Spleen (tissue), 11 donors: ENCODE measurements at regions not wholly inside any gene's neighbourhood (a gene's known extent, or its start where the extent isn't known, plus 50 kb on each side); places are given as distances from the start of the nearest gene placed in this dataset.

Experiments used
- DNase-seq: peaks from one replicate; pipeline ENCODE4 v3.0.0-alpha.2; 2020
- H3K27ac ChIP-seq, 8 donors: fragments of 200-600 bp; sonication (generic) in 7 of 8; 1 replicate in 4 of 8; 2 replicates in 4 of 8; pipeline versions ENCODE4 v1.5.0 to v1.8.0; 2016 to 2021; ENCODE audit warnings: inconsistent platforms in 4 of 8, mild to moderate bottlenecking in 4 of 8, moderate library complexity in 1 of 8
- H3K27me3 ChIP-seq, 7 donors: fragments of 200-600 bp; sonication (generic) in 6 of 7; replicated peaks in 1 of 7; 1 replicate in 4 of 7; 2 replicates in 3 of 7; pipeline versions ENCODE4 v1.5.0 to v1.8.0; 2016 to 2021; ENCODE audit warnings: inconsistent platforms in 3 of 7, mild to moderate bottlenecking in 1 of 7
- H3K36me3 ChIP-seq, 6 donors: fragments of 200-600 bp; sonication (generic) in 5 of 6; 1 replicate in 4 of 6; 2 replicates in 2 of 6; pipeline versions ENCODE4 v1.5.0 to v1.8.0; 2016 to 2021; ENCODE audit warnings: inconsistent platforms in 2 of 6
- H3K4me1 ChIP-seq, 6 donors: fragments of 200-600 bp; sonication (generic) in 5 of 6; 1 replicate in 3 of 6; 2 replicates in 3 of 6; pipeline versions ENCODE4 v1.5.0 to v1.8.0; 2016 to 2021; ENCODE audit warnings: inconsistent platforms in 3 of 6
- H3K4me3 ChIP-seq, 8 donors: fragments of 200-600 bp; sonication (generic) in 7 of 8; 1 replicate in 4 of 8; 2 replicates in 4 of 8; pipeline versions ENCODE4 v1.5.0 to v1.8.0; 2016 to 2021; ENCODE audit warnings: inconsistent platforms in 4 of 8, mild to moderate bottlenecking in 4 of 8, moderate library complexity in 2 of 8
- H3K9me3 ChIP-seq, 8 donors: fragments of 200-600 bp; sonication (generic) in 7 of 8; 1 replicate in 4 of 8; 2 replicates in 4 of 8; pipeline versions ENCODE4 v1.5.0 to v1.8.0; 2016 to 2021; ENCODE audit warnings: inconsistent platforms in 4 of 8
- POLR2A ChIP-seq, 3 donors: fragments of 450-650 bp; IDR thresholded peaks; one replicate each; pipeline ENCODE4 v1.5.1; 2017; ENCODE audit warnings: antibody characterized with exemption in 3 of 3, mild to moderate bottlenecking in 1 of 3
- POLR2AphosphoS5 ChIP-seq, 3 donors: sonication (generic); formaldehyde crosslinking; IDR thresholded peaks; one replicate each; pipeline ENCODE4 v1.5.1; 2017; ENCODE audit warnings: antibody characterized with exemption in 3 of 3
- WGBS, 5 donors: extraction: QIAGEN DNeasy Blood & Tissue Kit in 3 of 5; methylation state at CpG; one replicate each; pipeline versions ENCODE4 v1.1.5 to v1.1.7; 2013 to 2018; 5-methylcytosine and 5-hydroxymethylcytosine counted together
- intact Hi-C: fragments of 100-400 bp; cut with DNase I; formaldehyde crosslinking; loops from one replicate; pipeline ENCODE4 v1.15.0; 2023; ENCODE audit warnings: low total_unique reads
- TF ChIP-seq, protein P1 (sequence below), 11 experiments: fragments of 200-600 bp in 7 of 11; fragments of 450-650 bp in 4 of 11; sonication (generic) in 4 of 11; IDR thresholded peaks in 8 of 11; conservative IDR thresholded peaks in 3 of 11; 1 replicate in 7 of 11; 2 replicates in 4 of 11; pipeline versions ENCODE4 v1.4.0 to v1.8.0; 2016 to 2021; ENCODE audit warnings: antibody characterized with exemption in 11 of 11, inconsistent platforms in 4 of 11, mild to moderate bottlenecking in 1 of 11
- donor health status: healthy with polysubstance abuse.
- donor health status: DM: no; HTN: no; CAD: no; lungs with moderate emphysema.
- donor health status: DM: no; HTN: no; CAD: no.
- donor health status: Bipolar disorder and iron deficiency.
- donor health status: healthy.
- donor health status: DM: no; HTN: no; CAD: no.
- donor health status: DM: yes; HTN: yes; CAD: no.

DNA sequence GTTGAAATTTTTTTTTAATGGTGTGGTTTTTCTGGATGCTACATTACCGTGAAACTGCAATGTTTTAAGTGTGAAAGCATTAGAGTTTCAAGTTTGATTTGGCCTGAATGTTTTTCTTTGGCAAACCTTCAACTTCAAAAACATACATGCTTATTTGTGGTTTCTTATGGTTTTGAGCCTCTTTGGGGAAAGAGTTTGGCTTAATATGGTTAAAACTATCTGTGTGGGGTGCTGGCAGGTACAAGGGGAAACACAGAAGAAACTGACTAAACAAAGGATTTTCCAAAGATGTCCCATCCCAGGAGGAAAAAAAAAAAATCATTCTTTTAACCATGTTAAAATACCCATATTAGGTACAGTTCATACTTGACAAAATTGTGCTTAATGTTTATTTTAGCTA is 121.1 kb downstream of the HGF start:
- no peak for DNase-seq
- 61 to 80% (median 76%) methylated on average over 1 of the region's 1 CpG for WGBS, 5 donors
- Histone ChIP-seq H3K9me3 (peaks cover 0 to 30% (median 19%) of the 10 kb centered on the region in 8 donors), H3K4me1 (no peaks in the 10 kb centered on the region), H3K36me3 (no peaks in the 10 kb centered on the region), H3K4me3 (no peak overlapping the region), H3K27me3 (no peaks in the 10 kb centered on the region), H3K27ac (no peak overlapping the region)
- TF ChIP-seq, protein P1, sequence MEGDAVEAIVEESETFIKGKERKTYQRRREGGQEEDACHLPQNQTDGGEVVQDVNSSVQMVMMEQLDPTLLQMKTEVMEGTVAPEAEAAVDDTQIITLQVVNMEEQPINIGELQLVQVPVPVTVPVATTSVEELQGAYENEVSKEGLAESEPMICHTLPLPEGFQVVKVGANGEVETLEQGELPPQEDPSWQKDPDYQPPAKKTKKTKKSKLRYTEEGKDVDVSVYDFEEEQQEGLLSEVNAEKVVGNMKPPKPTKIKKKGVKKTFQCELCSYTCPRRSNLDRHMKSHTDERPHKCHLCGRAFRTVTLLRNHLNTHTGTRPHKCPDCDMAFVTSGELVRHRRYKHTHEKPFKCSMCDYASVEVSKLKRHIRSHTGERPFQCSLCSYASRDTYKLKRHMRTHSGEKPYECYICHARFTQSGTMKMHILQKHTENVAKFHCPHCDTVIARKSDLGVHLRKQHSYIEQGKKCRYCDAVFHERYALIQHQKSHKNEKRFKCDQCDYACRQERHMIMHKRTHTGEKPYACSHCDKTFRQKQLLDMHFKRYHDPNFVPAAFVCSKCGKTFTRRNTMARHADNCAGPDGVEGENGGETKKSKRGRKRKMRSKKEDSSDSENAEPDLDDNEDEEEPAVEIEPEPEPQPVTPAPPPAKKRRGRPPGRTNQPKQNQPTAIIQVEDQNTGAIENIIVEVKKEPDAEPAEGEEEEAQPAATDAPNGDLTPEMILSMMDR (IDR thresholded peaks at IDR 0.05 in 8 of 11, conservative IDR thresholded peaks at IDR 0.05 in 3 of 11): no peak
- TF ChIP-seq POLR2A (IDR thresholded peaks at IDR 0.05) (no peak), POLR2AphosphoS5 (IDR thresholded peaks at IDR 0.05) (no peak)
- intact Hi-C loops: no loop called here

DNA sequence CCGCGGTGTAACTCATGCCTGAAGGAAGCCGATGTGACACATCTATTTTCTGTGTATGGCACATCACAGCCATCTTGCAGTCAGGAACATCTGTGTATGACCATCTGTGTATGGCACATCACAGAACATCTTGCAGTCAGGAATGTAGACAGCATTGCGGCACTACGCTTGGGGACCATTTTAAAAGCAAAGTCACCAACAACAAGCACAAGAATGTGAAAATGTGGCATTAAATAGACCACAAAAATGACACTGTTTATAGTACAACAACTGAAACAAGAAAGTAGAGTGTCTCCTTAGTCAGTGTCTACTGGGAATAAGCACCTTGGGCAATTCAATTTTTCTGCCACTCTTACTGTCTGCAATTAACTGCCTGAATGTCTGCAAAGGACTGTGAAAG is 124.4 kb downstream of the HGF start:
- H3K27ac ChIP-seq: no peak overlapping the region
- no peak for DNase-seq
- H3K9me3 ChIP-seq: peaks cover 0 to 11% (median 2%) of the 10 kb centered on the region in 8 donors
- H3K27me3 ChIP-seq: no peaks in the 10 kb centered on the region
- no peaks in the 10 kb centered on the region for H3K36me3 ChIP-seq
- intact Hi-C loops: no loop called here
- 91 to 99% (median 95%) methylated on average over 5 of the region's 5 CpGs for WGBS, 5 donors
- no peaks in the 10 kb centered on the region for H3K4me1 ChIP-seq
- no peak overlapping the region for H3K4me3 ChIP-seq
- TF ChIP-seq POLR2A (IDR thresholded peaks at IDR 0.05): no peak
- TF ChIP-seq, protein P1 (IDR thresholded peaks at IDR 0.05 in 8 of 11, conservative IDR thresholded peaks at IDR 0.05 in 3 of 11): no peak
- no peak for TF ChIP-seq POLR2AphosphoS5 (IDR thresholded peaks at IDR 0.05)

DNA sequence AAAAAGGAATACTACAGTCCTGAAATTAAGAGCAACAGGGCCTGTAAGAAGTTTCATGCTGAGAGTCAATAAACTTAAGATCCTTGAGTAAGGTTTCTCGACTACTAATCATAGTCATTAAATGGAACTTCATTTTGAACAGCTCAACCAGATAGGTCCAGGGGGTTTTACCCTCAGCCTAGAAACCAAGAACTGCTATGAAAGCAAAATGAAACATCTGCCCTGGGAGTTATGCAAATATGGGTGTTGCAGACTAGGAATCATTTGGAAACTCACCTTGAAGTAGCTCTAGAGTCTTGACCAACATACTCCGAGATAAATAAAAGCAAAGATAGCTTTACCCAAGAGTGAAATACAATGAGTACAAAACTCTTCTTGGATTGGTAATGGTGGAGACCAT is 128.0 kb downstream of the HGF start:
- TF ChIP-seq POLR2AphosphoS5 (IDR thresholded peaks at IDR 0.05): no peak
- 77 to 93% (median 85%) methylated on average over 2 of the region's 2 CpGs for WGBS, 5 donors
- Histone ChIP-seq H3K9me3 (peaks cover 0 to 12% (median 2%) of the 10 kb centered on the region in 8 donors), H3K27ac (no peak overlapping the region), H3K27me3 (no peaks in the 10 kb centered on the region), H3K4me1 (no peaks in the 10 kb centered on the region), H3K36me3 (no peaks in the 10 kb centered on the region), H3K4me3 (no peak overlapping the region)
- intact Hi-C loops: no loop called here
- DNase-seq: no peak

DNA sequence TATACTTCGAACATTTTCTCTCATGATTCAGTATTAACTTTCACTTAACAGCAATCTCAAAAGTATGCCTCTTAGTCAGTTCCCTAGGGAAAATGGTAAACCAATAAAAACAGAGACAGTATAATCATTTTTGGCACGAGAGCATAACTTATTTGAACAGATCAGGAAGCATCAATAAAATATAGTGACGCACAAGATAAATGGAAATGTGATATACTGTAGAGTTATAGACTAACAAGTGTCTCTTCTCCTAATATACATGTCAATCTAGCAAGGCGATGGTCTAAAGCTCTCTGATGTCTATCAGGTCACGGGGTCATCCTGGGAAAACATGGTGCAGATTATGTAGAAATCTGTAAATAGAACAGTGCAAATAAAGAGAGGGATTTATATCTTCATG is 131.6 kb downstream of the HGF start:
- DNase-seq: no peak
- Histone ChIP-seq H3K27me3 (no peaks in the 10 kb centered on the region), H3K27ac (no peak overlapping the region), H3K9me3 (peaks cover 0 to 12% (median 2%) of the 10 kb centered on the region in 8 donors), H3K36me3 (no peaks in the 10 kb centered on the region), H3K4me3 (no peak overlapping the region), H3K4me1 (no peaks in the 10 kb centered on the region)
- WGBS, 5 donors: 68 to 80% (median 77%) methylated on average over 5 of the region's 5 CpGs
- intact Hi-C loops: no loop called here
- TF ChIP-seq POLR2A (IDR thresholded peaks at IDR 0.05) (no peak), POLR2AphosphoS5 (IDR thresholded peaks at IDR 0.05) (no peak)
- TF ChIP-seq, protein P1 (IDR thresholded peaks at IDR 0.05 in 8 of 11, conservative IDR thresholded peaks at IDR 0.05 in 3 of 11): no peak

DNA sequence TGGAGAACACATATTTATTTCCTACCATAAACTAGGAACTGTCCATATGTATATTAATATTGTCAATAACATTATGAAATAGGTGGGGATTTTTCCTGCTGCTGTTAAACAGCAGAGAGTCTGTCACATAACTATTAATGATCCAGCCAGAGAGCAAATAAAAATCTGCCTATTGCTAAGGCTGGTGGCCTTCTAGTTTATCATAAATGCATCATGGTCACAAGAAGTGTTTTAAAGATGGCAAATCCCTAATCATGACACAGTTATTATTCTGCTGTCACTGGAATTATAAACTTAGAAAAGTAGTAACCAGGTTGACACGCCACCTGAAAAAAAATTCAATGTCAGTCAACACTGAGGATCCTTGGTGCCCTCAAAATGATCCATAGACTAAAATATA is 132.3 kb downstream of the HGF start:
- WGBS, 5 donors: 86 to 96% (median 92%) methylated on average over 1 of the region's 1 CpG
- Histone ChIP-seq H3K4me1 (no peaks in the 10 kb centered on the region), H3K4me3 (no peak overlapping the region), H3K36me3 (no peaks in the 10 kb centered on the region), H3K9me3 (peaks cover 0 to 12% (median 2%) of the 10 kb centered on the region in 8 donors), H3K27me3 (no peaks in the 10 kb centered on the region), H3K27ac (no peak overlapping the region)
- intact Hi-C loops: no loop called here
- no peak for TF ChIP-seq POLR2A (IDR thresholded peaks at IDR 0.05)
- TF ChIP-seq POLR2AphosphoS5 (IDR thresholded peaks at IDR 0.05): no peak
- TF ChIP-seq, protein P1 (IDR thresholded peaks at IDR 0.05 in 8 of 11, conservative IDR thresholded peaks at IDR 0.05 in 3 of 11): no peak
- DNase-seq: no peak
